GM21526 (cell line): ENCODE measurements at regions not wholly inside any gene's neighbourhood (a gene's known extent, or its start where the extent isn't known, plus 50 kb on each side); places are given as distances from the start of the nearest gene placed in this dataset.

ENCODE experiments used
- ATAC-seq: cut with Tn5 transposase; IDR thresholded peaks from one replicate; pipeline ENCODE4 v1.9.1; 2021; ENCODE audit warnings: moderate library complexity; ENCODE audit not compliant: unreplicated experiment, low FRiP score

- ATAC-seq, result no peak
Measured at GRCh38 chr16:6057821-6058220, 960.2 kb upstream of the EEF2KMT start.

- no peak for ATAC-seq
Measured at GRCh38 chr16:6048017-6048416, 950.4 kb upstream of the EEF2KMT start.

- no peak for ATAC-seq
Measured at GRCh38 chr16:6047325-6047724, 949.7 kb upstream of the EEF2KMT start.

- no peak for ATAC-seq
Measured at GRCh38 chr16:6038941-6039645, 941.5 kb upstream of the EEF2KMT start.

GRCh38 chr16:6035161-6035560 lies 937.6 kb upstream of the EEF2KMT start:
- ATAC-seq, result no peak

- ATAC-seq, result no peak
Measured at GRCh38 chr16:6034511-6034910, 936.9 kb upstream of the EEF2KMT start.

GRCh38 chr16:6032438-6032837 lies 934.8 kb upstream of the EEF2KMT start:
- ATAC-seq, result no peak

GRCh38 chr16:6031567-6031966 lies 934.0 kb upstream of the EEF2KMT start:
- ATAC-seq, result no peak

- no peak for ATAC-seq
Measured at GRCh38 chr16:6031102-6031501, 933.5 kb upstream of the EEF2KMT start.

- ATAC-seq, result no peak
Measured at GRCh38 chr16:6027733-6028132, 930.1 kb upstream of the EEF2KMT start.

- ATAC-seq, result no peak
Measured at GRCh38 chr16:6023449-6023848, 925.9 kb upstream of the EEF2KMT start.

GRCh38 chr16:6021276-6021943 lies 923.8 kb upstream of the EEF2KMT start:
- ATAC-seq, result no peak

- ATAC-seq, result no peak
Measured at GRCh38 chr16:6020162-6020985, 922.8 kb upstream of the EEF2KMT start.

- no peak for ATAC-seq
Measured at GRCh38 chr16:6019490-6019991, 921.9 kb upstream of the EEF2KMT start.

- no peak for ATAC-seq
Measured at GRCh38 chr16:6018848-6019489, 921.4 kb upstream of the EEF2KMT start.

GRCh38 chr16:6016530-6017184 lies 919.1 kb upstream of the EEF2KMT start:
- no peak for ATAC-seq

GRCh38 chr16:6012716-6013115 lies 915.1 kb upstream of the EEF2KMT start:
- ATAC-seq, result no peak

GRCh38 chr16:6009151-6009550 lies 911.6 kb upstream of the EEF2KMT start:
- ATAC-seq, result no peak

GRCh38 chr16:6008670-6009069 lies 911.1 kb upstream of the EEF2KMT start:
- ATAC-seq, result no peak

- ATAC-seq, result no peak
Measured at GRCh38 chr16:5993356-5993755, 895.8 kb upstream of the EEF2KMT start.
